ENCODE measurements at regions not wholly inside any gene's neighbourhood (a gene's known extent, or its start where the extent isn't known, plus 50 kb on each side); places are given as distances from the start of the nearest gene placed in this dataset.

DNA sequence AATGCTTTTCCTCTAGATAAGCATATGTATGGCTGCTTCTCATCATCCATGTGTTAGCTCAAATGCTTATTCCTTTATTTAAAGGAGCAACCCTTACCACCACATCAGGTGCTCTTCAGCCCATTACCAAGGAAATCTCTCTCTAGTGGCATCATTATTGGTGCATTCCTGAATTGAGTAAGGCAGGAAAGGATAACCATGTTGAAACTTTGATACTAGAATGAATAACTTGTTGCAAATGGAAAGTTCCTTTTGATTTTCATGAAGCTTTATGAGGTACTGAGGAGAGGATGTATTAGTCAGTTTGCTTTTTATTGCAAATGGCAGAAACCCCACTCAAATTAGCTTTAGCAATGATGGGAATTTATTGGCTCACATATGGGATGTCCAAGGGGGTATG is 212.3 kb upstream of the FGF13 start:
- TF ChIP-seq ZNF274 (IDR thresholded peaks at IDR 0.05; ENCODE audit: low read depth, low read length) = no peak
- TF ChIP-seq EZH2phosphoT487 (IDR thresholded peaks at IDR 0.05; ENCODE audit: borderline replicate concordance) = no peak

Data from HCT116 (cell line).